Right lobe of liver (tissue), 4 donors: ENCODE measurements at regions not wholly inside any gene's neighbourhood (a gene's known extent, or its start where the extent isn't known, plus 50 kb on each side); places are given as distances from the start of the nearest gene placed in this dataset.

Experiments
- CTCF ChIP-seq, 4 donors: fragments of 200-600 bp in 3 of 4; fragments of 450-650 bp in 1 of 4; IDR thresholded peaks; one replicate each; pipeline versions ENCODE4 v1.5.1 to v1.8.0; 2016 to 2022; ENCODE audit warnings: antibody characterized with exemption in 4 of 4, mild to moderate bottlenecking in 2 of 4
- POLR2A ChIP-seq: fragments of 450-650 bp; IDR thresholded peaks from one replicate; pipeline ENCODE4 v1.6.1; 2017; ENCODE audit warnings: antibody characterized with exemption, mild to moderate bottlenecking
- donor health status: DM: no; HTN: no; CAD: no.
- donor health status: DM: no; HTN: no; CAD: no.
- donor health status: DM: no; HTN: yes; CAD: no.

- TF ChIP-seq CTCF (IDR thresholded peaks at IDR 0.05) (no peak), POLR2A (no peak)
Observed at GRCh38 chr21:19320291-19320690, 916.7 kb upstream of the TMPRSS15 start.
